ENCODE measurements at regions not wholly inside any gene's neighbourhood (a gene's known extent, or its start where the extent isn't known, plus 50 kb on each side); places are given as distances from the start of the nearest gene placed in this dataset.
"Not testable (repeated sequence)": the region's sequence is repeated elsewhere in the genome, so short reads cannot be mapped to it uniquely, and the experiment has no call there.

DNA sequence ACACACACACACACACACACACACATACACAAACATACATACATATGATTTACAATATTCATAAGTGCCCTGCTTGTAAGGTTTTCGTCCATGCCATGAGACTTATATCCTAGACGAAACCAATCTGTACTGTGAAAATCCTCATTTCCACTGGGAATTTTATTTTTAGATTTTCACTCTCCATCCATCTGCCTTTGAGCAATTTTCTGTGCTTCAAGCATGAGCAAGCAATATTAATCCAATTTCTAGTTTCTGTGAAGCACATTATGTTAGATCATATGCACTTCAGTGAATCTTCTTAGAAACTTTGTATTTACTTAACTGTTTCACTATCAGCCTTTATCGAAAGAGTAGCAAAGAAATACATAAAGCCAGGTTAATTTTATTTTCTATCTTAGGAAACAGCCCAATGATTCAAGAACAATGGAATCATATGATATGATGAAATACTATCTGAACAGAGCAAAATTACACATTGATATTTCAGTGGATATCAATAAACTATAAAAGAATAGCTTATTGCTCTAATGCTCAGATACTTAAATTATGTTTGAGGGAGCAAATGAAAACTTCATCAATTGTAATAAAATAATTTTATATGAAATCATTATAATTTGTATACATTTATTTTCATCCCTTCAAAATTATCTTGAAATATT lies 1100.7 kb upstream of the MIR17HG start:
- DNase-seq (ENCODE audit: low spot score) = no peak

DNA sequence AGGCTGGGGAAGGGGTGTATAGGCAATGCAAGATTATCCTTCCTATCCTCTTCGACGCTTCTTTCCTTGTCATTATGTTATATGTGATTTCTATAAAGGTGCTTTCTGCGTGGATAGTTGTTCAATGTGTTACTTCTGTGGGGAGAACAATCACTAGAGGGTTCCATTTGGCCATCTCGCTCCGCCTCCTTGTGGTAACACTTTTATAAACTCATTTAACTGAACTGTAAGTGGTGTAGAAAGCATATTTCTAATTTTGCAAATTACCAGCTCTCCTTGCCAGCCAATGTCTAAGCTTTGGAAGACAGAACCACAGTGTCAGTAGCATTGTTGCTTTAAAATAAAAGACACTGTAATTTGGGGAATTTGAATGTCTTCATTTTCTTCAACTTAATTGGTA lies 1093.7 kb upstream of the MIR17HG start:
- DNase-seq (ENCODE audit: low spot score) = no peak

DNA sequence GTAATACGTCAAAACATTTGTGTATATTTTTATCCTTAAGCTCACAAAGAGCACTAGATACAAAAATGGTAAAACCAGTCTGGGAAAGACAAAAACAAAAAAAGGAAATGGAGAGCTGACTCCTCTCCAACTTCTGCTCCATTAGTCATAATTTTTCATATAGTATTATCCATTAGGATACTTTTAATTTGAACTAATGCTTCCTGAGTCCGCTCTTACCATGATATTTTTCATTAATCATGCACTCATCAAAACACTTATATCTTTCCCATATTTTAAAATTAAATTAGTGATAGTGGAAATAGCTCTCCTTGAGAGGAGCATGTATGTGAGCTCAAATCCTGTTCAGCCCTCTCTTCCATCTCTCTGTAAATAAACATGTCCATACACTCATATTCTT lies 1093.0 kb upstream of the MIR17HG start:
- DNase-seq (ENCODE audit: low spot score) = no peak

DNA sequence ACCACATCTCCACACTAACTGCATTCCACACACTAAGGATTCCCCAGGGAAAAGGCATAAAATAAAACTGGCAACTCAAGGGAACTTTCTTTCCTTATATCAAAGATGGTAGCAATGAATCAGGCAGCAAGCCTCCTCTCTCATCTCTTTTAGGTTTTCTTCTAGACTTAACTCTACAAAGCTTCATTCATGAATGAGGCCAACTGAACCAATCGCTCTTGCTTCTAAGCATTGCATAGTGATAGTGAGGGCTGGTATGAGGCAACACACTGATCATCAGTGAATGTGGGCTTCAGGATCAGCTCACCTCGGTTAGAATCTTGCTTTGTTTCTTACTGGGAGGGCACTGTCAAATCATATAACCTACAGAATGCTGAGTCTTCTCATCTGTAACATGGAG lies 1090.7 kb upstream of the MIR17HG start:
- DNase-seq (ENCODE audit: low spot score) = no peak

DNA sequence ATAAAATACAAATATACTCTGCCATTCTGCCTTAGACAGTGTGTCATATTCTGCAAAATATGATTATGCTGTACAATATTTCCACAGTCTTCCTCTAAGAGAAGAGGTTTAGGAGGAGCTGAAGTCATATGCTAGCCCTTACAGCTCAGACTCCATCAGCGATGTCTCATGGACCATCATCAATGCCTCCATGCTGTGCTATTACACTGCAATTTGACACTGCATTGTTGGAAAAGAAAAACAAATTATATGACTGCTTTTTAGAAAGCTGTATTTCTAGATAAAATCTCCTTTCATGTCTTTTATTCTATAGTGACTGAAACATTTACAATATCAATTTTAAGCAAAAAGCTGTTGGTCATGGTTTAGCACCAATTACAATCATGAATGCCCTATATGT lies 1089.4 kb upstream of the MIR17HG start:
- DNase-seq (ENCODE audit: low spot score) = no peak

DNA sequence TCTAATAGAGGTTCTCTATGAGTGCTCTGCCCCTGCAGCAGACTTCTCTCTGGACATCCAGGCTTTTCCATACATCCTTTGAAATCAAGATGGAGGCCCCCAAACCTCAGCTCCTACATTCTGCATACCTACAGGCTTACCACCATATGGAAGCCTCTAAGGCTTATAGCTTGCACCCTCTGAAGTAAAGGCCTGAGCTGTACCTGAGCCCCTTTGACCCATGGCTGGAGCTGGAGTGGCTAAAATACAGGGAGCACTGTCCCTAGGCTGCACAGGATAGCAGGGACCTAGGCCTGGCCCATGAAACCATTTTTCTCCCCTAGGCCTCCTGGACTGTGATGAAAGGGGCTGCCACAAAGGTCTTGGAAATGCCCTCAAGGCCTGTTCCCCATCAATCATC lies 1086.1 kb upstream of the MIR17HG start:
- DNase-seq (ENCODE audit: low spot score) = no peak

DNA sequence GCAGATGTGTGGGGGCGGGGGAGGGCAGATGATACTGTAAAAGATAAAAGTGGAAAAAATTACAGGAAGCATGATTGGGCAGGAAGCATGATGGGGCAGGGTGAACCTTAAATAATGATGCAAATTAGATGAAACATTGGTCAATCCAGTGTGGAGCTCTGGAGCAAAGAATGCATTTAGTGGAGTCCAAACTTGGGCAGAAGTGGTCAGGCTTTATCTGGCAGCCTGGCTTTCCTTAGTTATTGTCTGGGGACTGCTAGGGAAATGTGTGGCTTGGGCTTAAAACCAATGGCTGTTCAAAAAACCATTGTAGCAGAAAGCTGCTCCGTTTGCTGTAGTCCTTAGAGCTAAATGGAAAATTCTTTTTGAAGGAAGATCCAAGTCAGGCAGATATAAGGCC lies 1077.3 kb upstream of the MIR17HG start:
- DNase-seq (ENCODE audit: low spot score) = no peak

DNA sequence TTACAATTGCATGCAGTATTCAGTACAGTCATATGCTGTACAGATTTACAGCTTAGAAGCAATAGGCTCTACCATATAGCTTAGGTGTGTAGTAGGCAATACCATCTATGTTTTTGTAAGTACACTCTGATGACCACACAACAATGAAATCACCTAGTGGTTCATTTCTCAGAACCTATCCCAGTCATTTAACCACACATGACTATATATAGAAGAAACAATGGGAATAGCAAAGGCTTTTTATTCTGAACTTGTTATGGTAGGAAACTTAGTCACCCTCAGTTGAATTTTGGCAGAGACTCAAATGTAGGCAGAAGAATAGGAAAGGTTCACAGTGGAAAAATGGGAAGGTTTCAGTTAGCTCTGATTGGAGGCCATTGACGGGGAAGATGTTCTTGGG lies 1075.1 kb upstream of the MIR17HG start:
- DNase-seq (ENCODE audit: low spot score) = no peak

DNA sequence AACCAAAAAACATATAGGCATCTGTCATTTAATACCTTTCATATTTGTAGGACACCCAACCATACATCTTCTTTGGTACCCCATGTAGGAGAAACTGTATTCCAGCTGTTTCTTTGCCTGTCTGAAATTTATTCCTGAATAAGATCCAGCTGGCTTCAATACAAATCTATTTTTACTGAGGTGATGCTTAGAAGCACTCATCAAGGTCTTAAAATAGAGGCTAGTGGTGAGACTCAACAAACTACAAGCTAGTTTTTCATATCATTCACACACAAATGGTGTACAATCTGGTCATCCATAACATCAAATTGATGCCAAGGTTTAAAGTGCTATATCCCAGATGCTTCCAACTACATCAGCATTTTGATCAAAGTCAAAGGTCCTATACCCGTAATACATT lies 1071.3 kb upstream of the MIR17HG start:
- DNase-seq (ENCODE audit: low spot score) = no peak

DNA sequence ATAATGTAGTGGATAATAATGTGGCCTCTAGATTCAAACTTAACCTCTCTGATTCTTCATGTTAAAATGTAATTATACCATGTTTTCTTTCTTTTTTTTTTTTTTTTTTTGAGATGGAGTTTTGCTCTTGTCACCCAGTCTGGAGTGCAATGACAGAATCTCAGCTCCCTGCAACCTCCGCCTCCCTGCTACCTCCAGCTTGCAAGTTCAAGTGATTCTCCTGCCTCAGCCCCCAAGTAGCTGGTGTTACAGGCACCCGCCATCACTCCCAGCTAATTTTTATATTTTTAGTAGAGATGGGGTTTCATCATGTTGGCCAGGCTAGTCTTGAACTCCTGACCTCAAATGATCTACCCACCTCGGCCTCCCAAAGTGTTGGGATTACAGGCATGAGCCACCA lies 1069.3 kb upstream of the MIR17HG start:
- DNase-seq (ENCODE audit: low spot score) = not testable (repeated sequence)

DNA sequence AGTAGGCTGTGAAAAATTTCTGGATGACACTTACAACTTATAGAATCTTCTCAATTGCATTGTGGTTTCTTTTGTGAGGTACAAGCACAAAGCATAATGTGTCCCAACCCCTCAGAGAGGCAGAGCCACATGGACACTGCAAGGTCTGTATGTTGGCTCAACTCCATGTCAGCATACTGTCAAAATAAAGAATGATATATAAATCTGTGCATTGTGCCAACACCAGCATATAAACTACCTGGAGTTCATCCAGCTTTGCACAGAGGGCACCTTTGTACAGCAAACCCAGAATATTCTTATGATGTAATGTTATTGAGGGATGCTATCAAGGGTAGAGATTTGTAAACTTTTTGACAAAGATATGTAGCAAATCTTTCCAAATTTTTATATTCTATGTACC lies 1065.8 kb upstream of the MIR17HG start:
- no peak for DNase-seq (ENCODE audit: low spot score)

DNA sequence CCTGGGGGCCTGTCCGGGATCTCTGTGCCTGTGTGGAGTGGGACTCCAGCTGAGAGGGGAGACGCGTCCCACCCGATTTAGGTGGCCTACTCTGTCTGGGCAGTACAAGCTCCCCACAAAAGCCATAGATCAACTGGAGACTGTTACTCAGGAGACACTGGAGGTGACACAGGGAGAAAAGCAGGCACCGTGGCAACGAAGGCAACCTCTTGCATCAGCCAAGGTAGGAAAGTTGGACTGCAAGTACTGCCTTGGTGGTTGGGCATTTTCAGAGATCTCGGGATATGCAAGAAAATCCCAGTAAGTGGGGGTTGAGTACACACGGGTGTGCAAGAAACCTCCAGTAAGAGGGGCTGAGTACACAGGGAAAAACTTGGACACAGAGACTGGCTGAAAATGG lies 1060.0 kb upstream of the MIR17HG start:
- no peak for DNase-seq (ENCODE audit: low spot score)

DNA sequence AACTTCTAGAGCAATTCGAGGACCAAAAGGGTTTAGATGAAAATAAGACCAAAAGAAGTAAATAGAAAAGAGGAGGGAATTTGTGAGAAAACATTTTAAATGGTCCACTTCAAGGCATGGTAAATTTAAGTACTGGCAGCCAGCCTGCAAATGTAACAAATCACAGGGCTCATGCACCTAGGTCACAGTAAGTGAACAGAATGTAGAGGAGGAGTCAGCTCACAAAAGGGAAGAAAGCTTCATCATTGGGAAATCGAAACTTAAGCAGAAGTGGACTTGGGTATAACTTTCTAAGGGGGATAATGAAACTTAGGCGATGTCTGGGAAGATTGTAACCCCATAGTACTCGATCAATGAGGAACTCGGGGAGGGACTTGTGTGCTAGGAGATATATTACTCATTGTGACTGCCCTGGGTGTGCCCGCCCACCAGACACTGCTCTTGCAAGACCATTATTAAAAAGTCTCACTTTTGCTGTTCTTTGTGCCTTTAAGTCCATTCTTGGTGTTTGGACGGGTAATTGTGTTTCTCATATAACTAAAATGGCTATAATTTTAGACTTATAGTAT lies 1053.6 kb upstream of the MIR17HG start:
- DNase-seq (ENCODE audit: low spot score) = no peak

DNA sequence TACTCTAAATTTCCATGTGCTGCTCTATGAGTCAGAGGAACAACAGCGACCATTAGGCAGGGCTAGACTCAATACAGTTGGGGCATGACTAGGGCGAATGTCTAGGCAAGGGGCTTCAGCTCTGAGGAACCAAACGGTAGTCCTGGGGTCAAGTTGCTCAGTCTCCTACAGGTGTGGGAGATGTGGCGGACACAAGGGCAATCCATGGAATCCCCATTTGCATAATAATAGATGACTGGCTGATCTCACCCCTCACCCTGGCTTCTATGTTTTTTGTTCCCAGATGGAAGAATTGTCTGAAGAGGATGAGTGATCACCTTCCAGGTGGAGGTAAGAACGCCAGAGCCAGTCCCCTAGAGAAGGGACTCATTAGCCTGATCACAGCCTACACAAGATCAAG lies 1048.2 kb upstream of the MIR17HG start:
- DNase-seq (ENCODE audit: low spot score) = no peak

DNA sequence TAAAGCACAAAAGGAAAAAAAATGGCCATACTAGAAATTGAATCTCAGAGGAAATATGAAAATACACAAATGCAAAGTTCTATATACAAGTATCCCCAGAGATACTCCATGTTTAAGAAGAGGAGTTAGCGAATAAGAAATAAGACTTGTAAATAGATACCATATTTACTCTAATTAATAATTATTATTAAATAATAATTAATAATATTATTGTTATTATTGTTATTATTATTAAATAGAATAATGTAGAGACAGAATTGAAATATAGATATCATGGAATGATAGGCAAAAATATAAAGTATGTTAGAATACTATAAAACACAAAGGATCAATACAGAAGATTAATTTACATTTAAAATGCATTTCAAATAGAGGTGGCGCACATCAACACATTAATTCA lies 1047.5 kb upstream of the MIR17HG start:
- no peak for DNase-seq (ENCODE audit: low spot score)

DNA sequence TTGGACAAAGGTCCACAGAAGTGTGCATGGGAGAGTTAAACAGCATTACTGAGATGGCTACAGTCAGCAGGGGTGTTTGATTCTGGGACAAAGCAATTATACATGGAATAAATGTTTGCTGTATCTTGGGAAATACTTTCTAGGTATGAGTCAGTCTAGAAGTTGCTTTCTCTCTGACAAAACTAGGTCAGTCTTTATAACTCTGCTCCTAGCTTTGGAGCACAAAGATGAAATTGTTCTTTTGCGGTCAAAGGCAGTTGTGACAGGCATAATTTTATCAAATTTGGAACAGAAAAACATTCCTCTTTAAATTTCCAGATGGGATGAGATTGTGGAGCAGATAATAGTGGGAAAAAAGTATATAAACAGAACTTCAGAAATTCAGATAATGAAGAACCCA lies 1045.4 kb upstream of the MIR17HG start:
- DNase-seq (ENCODE audit: low spot score) = no peak

DNA sequence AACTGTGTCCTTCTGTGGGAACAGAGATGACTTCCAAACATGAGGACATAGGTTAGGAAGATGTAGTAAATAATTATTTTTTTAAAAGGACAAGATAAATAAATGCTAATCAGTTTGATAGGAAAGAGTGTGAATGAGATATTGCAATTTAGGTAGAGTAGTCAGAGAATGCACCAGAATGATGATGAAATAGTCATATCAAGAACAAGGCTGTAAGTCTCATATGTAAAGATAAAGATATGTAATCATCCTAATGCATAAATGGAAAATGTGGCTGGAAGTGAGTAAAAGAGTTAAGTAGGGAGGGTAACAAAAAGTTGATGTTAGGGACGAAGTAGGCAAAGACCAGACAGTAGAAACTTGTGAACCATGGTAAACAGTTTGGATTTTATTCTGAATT lies 1041.7 kb upstream of the MIR17HG start:
- no peak for DNase-seq (ENCODE audit: low spot score)

DNA sequence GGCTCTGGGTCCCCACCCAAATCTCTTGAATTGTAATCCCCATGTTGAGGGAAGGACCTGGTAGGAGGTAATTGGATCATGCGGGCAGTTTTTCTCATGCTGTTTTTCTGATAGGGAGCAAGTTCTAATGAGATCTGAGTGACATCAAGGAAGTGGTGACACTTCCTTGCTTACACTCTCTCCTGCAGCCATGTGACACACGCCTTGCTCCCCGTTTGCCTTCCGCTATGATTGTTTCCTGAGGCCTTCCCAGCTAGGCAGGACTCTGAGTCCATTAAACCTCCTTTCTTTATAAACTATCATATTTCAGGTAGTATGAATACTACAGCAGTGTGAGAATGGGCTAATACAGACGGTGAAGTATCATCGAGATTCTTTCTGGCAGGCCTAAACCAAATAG lies 1040.4 kb upstream of the MIR17HG start:
- no peak for DNase-seq (ENCODE audit: low spot score)

DNA sequence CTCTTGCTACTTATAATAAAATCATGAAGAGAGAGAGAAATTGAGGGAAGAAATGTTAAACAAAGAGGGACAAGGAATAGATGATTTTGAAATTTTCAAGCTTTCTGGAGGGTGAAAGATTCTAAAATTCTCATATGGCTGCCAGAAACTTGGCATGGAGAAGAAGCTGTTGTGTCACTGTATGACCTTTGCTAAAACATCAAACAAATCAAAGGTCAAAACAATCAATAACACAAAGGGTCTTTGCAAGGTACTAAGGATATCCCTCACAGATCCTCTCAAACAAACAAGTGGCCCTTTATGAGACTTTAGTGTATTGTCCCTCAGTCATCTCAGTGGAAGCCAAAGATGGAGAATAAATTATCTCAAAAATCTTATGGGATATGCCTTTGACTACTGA lies 1039.2 kb upstream of the MIR17HG start:
- DNase-seq (ENCODE audit: low spot score) = no peak

DNA sequence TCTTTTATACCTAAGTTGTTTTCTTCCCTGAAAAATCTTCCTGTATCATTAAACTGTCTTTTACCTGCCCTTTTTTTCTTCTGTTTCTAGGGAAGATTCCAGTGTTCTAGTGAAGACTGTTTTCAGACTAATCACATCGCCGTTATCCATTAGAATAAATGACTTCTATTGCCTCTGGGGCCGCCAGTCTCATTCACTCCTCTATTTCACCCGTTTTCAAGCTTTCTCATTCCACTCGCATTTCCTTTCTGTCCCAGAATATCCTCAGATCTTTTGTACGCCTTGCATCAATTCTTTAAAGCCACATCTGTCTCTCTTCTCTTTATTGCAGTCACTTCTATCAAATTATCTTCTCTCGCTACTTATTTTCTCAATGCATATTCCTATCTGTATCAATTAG lies 1035.6 kb upstream of the MIR17HG start:
- DNase-seq (ENCODE audit: low spot score) = no peak

DNA sequence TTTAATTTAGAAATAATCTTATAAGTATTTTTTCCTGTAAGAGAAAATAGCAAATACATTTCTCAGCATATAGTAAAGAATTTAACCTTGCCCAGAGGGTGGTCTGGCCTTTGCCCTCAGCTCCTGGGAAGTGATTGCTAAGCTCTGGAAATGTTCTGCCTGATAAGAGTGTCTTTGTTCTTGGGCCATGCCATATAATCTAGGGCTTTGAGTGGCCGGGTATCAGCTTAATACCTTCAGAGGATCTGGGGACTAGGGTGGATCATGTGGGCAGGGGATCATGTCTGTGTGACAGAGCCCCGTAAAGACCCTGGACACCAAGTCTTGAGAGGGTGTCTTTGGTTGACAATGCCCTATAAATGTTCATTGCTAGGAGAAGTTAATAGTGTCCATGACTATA lies 1032.4 kb upstream of the MIR17HG start:
- no peak for DNase-seq (ENCODE audit: low spot score)

DNA sequence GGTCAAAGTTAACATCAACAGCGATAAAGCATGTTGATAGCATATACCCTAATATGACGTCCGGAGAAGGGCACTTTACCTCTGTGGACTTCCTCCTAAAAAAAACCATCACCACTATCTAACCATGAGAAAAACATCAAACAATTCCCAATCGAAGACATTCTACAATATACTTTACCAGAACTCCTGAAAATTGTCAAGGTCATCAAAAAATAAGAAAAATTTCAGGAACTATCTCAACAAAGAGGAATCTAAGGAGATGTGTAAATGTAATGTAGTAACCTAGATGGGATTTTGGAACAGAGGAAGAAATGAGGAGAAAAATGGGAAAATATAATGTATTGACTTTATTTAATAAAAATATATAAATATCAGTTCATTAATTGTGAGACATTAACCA lies 1026.8 kb upstream of the MIR17HG start:
- DNase-seq (ENCODE audit: low spot score) = no peak

DNA sequence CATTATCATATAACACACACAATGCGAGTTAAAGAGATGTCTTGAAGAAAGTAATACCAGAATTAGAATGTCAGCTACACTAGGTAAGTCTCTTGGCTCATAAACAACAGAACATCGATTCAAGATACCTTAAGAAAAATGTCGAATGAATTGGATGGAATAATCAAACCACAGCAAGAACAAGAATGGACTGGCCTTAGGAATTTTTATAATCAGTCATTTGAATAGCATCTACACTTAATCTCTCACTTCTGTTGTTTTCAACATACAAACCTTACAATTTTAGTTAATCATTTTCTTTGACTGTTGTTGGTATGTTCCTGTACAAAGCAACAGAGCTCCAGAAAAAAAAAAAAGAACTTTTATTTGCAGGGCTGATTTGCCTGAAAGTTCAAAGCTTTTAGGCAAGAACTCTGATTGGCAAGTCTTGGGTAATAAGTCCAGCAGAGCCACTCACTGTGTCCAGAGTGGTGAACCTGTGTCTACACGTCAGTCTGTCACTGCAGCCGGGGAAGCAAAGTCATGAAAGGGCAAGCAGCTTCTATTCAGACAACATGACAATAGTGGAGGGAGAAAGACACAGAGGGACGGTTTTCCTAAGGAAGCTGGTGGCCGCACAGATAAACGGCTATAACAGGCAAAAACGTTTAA lies 1026.1 kb upstream of the MIR17HG start:
- DNase-seq (ENCODE audit: low spot score) = no peak

DNA sequence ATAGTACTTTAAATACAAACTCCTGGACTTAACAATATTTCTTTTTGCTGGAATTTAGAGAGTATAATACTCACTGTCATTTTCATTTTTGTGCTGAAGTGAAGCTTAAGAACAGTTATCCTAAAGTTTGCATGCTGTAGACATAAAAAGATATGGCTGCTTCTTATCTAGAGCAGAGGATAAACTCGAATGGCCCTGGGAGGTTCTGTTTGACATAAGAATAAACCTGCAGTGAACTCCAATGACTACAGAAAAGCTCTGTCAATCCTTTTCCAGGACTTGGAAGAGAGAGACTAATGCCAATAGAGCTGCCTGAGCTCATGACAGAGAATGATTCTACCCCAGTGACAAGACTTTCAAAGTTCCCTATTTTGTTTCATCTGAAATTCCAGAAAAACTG lies 1017.8 kb upstream of the MIR17HG start:
- no peak for DNase-seq (ENCODE audit: low spot score)

Measured in SW480 (cell line).